Ramos (cell line): ENCODE measurements at regions not wholly inside any gene's neighbourhood (a gene's known extent, or its start where the extent isn't known, plus 50 kb on each side); places are given as distances from the start of the nearest gene placed in this dataset.

ENCODE experiments used
- in situ Hi-C: fragments of 300-500 bp; cut with MboI; formaldehyde crosslinking; loops from one replicate; pipeline ENCODE4 v1.14.3; 2022; ENCODE audit warnings: low sequenced_read_pairs; ENCODE audit not compliant: unreplicated experiment

- in situ Hi-C loops: no loop called here
Observed at GRCh38 chr5:96252596-96252995, 180.5 kb downstream of the PCSK1 start.

DNA sequence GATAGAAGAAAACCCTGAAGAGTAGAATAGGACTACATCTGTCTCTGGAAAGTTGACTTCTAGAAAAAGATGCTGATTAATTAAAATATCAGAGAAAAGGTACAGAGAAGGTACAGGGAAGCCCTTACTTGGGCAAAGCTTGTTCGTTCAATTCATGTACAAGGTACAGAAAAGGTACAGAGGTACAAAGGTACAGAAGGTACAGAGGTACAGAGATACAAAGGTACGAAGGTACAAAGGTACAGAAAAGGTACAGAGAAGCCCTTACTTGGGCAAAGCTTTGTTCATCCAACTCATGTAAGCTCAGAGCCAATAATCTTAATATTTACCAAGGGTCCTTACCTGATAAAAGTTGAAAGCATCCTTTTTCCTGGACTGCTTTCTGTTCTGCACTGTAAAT is 182.3 kb downstream of the PCSK1 start:
- in situ Hi-C loops: no loop called here

GRCh38 chr5:96248131-96248530 is 184.9 kb downstream of the PCSK1 start:
- in situ Hi-C loops: no loop called here

DNA sequence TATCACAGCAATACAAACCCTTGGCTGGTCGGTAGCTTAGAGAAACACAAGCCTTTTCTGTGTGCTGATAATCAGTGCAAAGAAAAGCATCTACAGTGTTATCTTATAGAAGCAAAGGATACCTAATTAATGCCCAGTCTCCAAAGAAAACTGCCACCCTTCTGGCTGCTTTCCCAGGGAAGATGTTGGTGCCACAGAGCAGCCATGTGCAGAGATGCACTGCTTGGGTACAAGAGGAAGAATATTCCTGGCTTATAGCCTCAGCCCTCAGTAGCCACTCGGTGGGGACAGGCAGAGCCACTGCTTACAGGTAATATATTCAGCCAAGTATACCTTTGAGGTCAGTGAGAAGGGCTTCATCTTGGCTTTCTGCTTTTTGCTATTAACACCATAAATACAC is 185.3 kb downstream of the PCSK1 start:
- in situ Hi-C loops: no loop called here

DNA sequence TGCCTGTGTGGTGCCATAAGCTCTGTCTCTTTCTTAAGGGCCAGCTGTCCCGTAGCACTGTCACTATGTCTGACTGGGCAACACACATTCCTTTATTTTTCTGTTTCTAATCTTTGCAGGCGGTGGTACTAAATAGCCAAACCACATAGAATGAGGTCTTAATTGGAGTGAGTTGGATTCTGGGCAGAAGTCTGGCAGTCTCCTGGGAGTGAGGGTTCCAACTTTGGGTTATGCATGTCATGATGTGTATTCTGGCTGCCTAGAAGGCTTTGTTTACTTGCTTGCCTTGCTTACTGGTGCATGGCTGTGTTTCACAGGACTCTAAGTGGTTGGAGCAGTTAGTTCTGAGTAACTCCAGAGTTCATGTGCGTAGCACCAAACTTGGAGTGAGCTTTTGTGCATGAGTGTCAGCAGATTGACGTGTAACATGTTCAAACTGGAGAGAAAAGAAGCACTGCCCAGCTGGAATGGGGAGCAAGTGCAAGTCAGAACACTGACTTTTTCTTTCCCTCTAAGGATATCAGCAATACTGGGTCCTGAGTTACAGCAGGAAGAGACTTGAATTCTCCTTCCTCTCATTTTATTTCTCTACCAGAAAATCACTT is 185.8 kb downstream of the PCSK1 start:
- in situ Hi-C loops: no loop called here

DNA sequence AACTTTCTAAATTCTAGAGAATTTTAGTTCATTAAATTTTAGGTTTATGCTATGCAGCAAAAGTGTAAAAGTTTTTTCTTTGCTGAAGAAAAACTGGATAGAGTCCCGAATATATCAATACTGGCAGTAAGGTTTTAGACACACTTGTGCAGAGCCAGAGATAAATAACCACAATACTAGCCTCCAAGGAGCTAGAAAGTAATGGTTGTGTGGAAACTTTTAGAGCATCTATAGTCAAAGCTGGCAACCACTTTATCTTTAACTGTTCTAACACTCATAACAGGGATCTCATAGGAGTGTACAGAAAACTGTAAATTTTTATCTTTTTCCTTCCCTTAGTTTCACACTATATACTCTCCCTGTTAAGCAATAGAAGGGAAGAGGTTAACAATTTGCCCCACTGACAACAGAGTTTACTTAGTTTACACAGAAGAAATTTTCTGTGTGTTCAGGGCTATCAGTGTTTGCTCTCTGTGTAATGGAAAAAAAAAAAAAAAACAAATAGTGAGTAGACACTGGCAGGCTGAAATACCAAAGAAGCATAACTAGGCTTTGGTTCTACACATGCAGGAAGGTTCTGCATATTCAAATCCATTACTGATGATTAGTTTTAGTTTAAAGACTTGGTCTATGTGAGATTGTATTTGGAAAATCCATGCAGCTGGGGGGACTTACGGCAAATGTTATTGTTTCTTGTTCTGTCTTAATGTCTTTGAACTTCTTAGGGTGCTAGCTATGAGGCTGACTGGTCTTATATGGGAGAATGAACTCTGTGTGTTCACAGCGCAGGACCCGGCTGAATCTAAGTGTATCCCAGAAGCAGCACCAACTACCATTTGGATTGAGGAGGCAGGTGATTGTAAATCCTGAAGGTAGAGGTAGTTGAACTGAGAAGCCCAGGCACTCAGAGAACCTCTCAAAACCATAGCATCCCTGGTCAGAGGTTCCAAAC is 187.6 kb downstream of the PCSK1 start:
- in situ Hi-C loops: no loop called here

DNA sequence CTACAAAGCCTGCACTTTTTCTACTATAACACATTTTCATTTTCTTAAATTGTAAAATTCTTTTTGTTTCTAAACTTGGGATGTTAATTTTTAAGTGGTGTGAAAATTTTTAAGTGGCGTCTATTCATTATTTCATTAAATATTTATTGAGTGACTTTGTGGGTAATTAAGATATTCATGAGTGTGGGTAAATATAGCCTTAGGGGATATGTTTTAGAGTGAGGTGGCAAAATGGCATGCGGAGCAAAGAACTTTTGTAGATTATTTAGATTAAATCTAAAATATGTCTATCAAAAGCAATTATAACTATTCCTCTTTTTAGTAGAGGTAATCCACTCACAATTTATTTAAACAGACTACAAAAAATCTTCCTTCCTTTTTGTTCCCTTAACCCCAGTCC is 188.4 kb downstream of the PCSK1 start:
- in situ Hi-C loops: no loop called here

- in situ Hi-C loops: no loop called here
Observed at GRCh38 chr5:96243862-96244261, 189.2 kb downstream of the PCSK1 start.

DNA sequence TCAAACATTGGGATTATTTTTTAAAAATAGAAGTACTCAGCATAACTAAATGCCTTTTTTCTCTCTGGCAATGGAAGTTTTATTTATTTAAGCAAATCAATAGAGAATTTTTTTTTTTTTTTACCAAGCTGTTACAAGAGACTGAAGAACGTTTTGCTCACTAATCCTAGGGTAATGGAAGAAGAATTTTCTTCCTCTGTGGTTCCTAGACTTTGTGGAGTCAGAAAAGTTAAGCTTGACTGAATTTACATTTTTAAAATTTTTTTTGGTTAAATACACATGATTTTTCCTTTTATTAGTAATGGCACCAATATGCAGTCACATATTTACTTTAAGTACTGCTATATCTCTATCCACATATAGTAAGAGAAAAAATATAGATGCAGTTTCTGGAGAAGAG is 189.8 kb downstream of the PCSK1 start:
- in situ Hi-C loops: no loop called here

DNA sequence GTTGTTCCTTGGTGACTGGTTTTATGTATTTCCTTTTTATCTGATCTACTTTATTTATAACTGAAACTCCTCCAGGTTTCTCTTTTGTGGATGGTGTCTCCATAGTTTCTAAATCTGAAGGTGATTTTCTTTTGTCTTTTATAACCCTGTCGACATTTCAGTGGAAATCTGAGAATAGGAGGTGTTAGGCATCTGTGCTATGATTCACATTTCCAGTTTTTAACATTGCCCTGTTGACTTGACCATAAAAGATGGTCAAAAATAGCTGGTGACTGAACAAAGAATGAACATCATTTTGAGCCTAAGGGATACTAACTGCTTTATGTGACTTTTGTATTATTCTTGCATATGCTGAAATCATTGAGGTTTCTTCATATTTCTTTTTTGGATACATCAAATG is 190.5 kb downstream of the PCSK1 start:
- in situ Hi-C loops: no loop called here

DNA sequence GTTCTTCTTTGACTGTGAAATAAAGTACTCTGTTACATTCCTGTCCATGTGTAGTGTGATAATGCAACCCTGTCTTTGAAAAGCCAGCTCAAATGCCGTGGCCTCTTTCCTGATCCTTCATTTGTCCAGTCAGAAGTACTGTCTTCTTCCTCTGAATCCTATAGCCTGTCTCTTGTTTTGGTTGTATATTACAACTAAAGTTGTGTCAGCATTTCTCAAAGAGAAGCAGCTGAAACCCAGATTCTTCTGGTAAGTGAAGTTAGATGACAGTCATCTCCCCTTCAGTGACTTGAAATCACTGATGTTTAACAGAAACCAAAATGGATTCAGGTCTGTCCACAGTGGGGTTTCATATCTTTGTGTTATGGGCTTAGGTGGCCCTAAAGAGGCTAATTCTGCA is 196.2 kb downstream of the PCSK1 start:
- in situ Hi-C loops: no loop called here

GRCh38 chr5:96236051-96236450 is 197.0 kb downstream of the PCSK1 start:
- in situ Hi-C loops: no loop called here

- in situ Hi-C loops: no loop called here
Observed at GRCh38 chr5:96235008-96235910, 197.8 kb downstream of the PCSK1 start.

DNA sequence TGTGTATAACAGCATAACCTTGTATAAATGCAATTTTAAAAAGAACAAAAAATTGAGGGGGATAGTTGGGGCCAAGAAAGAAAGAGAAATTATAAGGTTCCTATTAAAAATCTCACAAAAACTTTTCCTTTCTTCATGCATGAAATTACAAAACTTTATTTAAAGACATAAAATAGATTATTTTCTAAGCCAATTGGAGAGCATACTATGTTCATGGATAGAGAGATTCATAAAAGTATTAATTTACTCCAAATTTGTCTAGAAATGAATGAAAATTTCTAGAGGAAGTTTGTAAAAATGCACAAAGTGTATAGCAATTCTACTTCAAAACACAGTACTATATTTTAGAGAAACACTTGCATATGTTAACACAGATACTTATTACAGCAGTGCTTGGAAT is 200.4 kb downstream of the PCSK1 start:
- in situ Hi-C loops: no loop called here

DNA sequence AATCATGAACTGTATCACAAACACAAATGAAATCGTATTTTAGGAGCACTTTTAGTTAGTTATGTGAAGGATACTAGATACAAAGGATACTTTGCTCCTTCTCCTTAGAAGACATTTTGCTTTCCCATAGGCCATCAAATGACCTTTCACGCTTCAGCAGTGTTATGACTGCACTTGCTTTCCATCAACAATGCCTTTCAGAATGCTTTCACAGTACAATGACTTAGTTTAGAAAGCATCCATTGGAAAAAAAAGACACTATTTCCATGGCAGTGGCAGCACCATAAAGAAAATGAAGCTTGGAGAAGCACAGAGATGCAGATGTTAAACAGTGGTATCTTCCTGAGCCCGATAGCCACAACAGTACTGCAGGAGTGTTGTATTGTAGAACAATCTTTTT is 203.9 kb downstream of the PCSK1 start:
- in situ Hi-C loops: no loop called here

GRCh38 chr5:96228408-96228807 is 204.6 kb downstream of the PCSK1 start:
- in situ Hi-C loops: no loop called here

DNA sequence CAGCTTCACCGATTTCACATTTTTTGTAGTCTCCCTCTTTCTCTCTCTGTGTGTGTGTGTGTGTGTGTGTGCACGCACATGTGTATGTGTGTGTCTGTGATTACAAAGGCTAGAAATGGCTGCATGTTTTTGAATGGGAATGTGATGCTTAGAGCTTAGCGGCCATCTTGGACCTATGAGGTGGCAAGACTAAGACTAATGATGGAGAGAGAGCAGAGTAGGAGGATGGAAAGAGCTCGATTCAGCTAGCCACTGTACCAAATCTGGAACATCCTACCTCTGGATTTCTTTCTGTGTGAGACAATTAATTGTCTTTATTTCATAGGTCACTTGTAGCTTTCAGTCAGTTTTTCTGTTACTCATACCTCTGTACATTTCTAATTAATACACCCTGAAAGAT is 205.1 kb downstream of the PCSK1 start:
- in situ Hi-C loops: no loop called here

DNA sequence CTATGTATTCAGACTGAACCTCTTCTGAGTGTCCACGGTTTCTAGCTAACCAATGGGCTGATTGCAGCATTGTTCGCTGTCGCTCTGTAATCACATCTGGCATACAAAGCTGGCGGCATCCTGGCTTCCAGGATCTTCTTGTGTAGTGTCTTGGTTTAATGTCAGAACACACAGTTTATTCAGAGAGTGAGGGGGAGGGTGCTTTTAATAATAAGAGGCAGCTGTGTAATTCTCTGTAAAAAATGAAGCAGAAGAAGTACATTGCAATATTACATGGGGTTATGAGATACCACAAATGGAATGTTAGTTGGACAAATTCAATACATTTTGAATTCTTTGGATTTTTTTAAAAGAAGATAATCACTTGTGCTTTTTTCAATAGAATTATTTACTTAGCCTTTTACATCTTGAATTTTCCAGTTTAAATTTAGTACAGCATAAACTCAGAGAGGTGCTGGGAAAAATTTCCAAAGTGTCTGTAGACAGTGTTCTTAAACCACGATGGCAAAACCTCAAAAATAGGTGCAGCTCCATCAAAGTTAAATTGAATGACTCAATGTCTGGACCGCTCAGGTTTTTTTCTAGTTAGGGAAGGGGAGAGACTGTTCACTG is 206.0 kb downstream of the PCSK1 start:
- in situ Hi-C loops: no loop called here

- in situ Hi-C loops: no loop called here
Observed at GRCh38 chr5:96222129-96222528, 210.9 kb downstream of the PCSK1 start.

DNA sequence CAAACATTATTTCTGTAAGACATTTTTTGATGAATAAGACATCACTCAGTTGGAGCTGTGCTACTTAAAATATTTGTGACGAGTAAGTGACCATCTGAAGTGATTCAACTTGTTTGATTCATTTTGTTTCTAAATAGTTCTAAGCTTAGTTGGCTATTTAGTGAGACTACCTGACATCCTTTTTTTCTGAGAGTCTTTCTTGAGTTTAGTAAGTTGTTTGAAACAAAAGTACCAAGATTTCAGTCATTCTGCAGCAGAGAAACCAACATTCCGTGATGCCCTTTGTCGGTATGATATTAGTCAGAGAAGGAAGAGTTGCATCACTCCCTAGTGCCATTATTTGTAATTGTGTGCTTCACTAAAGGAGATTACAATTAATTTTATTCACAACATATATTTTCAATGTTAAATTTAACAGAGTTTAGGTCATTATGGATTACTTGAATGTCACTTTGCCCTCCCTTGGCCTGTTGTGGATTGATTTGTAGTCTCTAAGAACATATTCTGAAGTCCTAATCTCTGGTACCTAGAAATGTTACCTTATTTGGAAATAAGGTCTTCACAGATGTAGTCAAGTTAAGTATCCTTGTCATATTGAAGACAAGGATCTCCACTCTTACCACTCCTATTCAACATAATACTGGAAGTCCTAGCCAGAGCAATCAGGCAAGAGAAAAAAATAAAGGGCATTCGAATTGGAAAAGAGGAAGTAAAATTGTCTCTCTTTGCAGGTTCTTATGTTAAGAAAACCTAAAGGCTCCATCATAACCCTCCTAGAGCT is 212.2 kb downstream of the PCSK1 start:
- in situ Hi-C loops: no loop called here
